HG03103 (cell line): ENCODE measurements at regions not wholly inside any gene's neighbourhood (a gene's known extent, or its start where the extent isn't known, plus 50 kb on each side); places are given as distances from the start of the nearest gene placed in this dataset.

ENCODE experiments used
- ATAC-seq: cut with Tn5 transposase; IDR thresholded peaks from one replicate; pipeline ENCODE4 v1.9.1; 2021; ENCODE audit warnings: low read depth; ENCODE audit not compliant: unreplicated experiment

DNA sequence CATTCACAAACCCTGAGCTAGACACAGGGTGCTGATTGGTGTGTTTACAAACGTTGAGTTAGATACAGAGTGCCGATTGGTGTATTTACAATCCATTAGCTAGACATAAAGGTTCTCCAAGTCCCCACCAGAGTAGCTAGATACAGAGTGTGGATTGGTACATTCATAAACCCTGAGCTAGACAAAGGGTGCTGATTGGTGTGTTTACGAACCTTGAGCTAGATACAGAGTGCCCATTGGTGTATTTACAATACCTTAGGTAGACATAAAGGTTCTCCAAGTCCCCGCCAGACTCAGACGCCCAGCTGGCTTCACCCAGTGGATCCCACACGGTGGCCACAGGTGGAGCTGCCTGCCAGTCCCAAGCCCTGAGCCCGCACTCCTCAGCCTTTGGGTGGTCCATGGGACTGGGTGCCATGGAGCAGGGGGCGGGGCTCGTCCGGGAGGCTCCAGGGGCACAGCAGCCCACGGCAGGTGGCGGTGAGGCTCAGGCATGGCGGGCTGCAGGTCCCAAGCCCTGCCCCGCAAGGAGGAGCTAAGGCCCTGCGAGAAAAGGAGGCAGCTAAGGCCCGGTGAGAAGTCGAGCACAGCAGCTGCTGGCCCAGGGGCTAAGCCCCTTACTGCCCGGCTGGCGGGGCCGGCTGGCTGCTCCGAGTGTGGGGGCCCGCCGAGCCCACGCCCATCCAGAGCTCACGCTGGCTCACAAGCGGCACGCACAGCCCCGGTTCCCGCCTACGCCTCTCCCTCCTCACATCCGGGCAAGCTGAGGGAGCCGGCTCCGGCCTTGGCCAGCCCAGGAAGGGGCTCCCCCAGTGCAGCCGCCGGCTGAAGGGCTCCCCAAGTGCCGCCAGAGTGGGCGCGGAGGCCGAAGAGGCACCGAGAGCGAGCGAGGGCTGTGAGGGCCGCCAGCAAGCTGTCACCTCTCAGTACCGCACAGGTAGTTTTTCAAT, 1039.2 kb upstream of the CDH9 start:
- ATAC-seq = no peak

DNA sequence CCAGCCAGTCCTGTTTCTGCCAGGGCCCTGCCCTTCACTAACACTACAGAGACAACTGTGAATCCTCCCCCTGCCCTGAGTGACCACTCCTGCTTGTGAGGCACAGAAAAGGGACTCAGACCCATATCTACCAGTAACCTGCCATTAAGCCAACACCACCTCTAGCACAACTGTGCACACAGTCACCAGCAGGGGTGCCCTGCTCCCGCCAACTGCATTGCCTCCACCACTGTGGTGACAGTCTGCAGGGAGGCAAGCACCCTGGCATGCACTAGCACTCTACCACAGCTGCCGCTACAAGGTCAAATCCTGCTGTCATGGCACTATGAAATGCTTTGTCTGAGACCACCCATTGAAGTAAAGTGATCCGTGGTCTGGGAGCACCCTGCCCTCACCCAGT, 1028.5 kb upstream of the CDH9 start:
- no peak for ATAC-seq

DNA sequence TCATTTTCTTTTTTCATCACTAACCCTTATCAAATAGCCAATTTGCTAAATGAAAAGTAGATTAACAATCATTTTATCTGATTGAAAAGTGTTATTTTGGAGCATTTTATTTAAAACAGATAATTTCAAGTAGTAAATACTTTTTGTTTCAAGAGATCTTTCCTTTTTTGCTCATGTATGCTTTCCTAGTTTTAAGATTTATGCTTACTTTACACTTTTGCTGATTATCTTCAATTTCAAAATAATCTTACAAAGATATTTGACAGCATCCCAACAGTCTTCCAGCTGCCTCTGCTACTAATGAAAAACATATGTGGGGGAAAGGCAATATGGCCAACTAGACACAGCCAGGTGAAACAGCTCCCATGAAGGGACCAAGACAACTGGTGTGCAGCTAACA, 1027.3 kb upstream of the CDH9 start:
- ATAC-seq = no peak

DNA sequence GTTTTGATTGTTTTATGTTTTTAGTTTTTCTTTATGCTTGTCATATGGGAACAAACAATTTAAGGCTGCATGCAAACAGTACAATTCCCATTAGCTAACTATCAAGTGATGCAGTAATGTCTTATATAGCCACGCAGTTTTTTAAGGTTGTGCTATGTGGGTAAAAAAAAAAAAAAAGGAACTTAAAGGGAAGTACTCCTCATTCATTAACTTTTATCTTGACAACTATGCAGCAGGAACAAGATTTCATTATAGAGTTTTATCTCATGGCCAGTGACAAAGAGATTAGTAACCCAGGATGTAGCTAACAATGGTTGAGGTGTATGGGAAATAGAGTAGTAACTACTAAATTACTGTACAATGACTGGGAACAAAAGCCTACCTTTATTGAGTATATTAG, 1008.2 kb upstream of the CDH9 start:
- ATAC-seq = no peak

DNA sequence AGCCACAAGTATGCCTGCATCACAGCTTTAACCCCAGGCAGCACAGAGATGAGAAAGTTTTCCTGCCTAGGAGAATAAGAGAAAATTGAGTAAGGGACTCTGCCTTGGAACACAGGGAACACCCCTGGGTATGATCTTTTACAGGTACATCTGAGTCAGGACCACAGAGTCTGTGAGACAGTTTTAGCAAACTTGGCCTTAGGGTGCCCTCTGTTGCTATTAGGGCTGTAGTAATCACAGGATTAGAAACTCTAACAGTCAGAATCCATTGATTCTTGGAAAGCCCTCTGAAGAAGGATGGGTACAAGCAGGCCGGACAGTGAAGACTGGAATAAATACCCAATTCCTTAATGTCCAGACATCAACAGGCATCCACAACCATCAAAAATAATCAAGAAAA, 989.5 kb upstream of the CDH9 start:
- no peak for ATAC-seq

DNA sequence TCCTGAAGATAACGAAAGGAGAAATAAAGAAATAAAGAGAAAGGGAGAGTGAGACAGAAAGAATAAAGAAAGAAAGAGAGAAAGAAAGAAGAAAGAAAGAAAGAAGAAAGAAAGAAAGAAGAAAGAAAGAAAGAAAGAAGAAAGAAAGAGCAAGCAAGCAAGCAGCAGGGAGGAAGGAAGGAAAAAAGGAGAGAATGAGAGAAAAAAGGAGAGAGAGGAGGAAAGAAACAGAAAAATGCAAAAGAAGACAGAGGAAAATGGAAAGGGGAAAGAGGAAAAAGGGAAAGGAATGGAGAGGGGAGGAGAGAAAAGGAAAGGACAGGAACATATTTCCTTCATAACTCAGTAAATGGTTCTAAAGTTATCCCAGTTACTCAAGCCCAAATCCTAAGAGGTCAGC, 978.8 kb upstream of the CDH9 start:
- ATAC-seq = no peak

DNA sequence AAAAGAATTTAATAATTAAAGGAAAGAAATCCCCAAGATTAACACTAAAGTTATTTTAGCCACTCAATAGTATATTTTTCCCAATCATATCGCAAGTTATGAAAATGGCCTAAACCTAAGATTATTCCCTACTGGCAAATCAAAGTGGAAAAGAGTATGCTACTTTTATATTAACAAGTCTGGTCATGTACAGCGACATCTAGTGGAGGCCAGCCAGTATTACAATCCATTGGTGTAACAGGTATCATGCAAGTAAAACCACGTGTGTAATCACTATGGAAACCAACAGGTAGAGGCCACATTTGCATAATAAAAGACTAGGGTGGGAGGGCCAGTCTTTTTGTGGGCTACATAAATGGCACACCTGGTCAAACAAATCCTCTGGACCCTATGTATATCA, 976.4 kb upstream of the CDH9 start:
- no peak for ATAC-seq

DNA sequence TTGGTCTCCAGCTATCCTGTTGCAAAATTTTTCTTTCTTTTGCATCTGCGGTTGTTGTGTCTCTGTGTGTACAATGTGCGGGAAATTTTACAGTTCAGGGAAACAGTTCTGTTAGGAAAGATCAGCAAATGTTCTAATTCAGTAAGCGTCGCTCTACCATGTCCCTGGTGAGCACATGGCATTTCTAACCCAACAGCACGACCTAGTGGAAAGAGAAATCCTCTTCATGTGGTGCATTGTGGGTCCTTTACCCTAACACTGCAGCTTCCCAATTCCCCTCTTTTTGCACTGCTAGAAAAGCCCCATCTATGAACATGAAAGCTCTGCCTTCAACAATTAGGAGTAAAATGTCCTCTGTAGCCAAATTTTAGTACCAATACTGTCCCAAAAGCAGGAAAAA, 974.2 kb upstream of the CDH9 start:
- ATAC-seq = no peak

DNA sequence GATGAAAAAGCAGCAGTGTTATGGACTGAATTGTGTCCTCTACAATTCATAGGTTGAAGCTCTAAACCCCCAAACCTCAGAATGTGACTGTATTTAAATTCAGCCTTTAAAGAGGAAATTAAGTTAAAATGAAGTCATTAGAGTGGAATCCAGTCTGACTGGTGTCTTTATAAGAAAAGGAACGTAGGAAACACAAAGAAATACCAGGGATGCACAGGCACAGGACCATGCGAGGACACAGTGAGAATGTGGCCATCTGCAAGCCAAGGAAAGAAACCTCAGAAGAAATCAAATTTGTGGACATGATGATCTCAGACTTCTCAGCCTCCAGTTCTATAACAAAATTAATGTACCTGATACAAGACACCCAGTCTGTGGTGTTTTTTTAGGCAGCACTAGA, 971.2 kb upstream of the CDH9 start:
- ATAC-seq = no peak

DNA sequence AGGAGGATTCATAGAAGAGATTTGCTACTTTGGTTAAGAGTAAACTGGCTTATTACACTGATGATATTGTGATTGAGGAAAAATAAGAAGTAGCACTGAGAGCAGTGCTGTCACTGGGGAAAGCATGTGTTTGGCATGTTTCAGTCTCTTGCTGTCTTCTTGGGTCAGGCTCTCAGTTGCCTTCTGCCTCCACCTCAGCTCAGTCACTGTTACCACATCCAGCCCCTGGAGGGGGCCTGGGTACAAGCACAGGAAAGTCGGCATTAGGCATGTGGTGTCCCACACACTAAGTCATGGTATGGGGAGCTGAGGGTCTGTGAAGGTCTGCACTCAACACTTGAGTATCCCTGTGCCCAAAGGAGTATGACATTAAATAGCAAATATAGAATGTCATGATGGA, 958.3 kb upstream of the CDH9 start:
- no peak for ATAC-seq

DNA sequence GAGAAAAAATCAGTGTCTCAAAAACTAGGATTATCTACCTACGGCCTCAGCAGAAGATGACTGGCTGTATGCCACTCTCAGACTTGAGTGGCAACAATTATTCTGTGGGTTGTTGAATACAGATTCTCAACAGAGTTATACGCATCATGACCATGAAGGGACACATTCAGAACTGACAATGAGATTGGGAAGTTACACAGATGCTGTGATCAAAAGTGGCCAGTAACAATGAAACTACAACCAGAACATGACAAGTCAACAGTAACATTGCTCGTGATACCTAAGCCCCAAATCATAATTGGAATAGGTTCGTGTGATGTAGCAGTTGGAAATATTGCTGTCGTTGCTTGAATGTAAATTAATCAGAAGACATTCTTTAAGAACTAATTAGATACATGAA, 957.5 kb upstream of the CDH9 start:
- ATAC-seq = no peak

DNA sequence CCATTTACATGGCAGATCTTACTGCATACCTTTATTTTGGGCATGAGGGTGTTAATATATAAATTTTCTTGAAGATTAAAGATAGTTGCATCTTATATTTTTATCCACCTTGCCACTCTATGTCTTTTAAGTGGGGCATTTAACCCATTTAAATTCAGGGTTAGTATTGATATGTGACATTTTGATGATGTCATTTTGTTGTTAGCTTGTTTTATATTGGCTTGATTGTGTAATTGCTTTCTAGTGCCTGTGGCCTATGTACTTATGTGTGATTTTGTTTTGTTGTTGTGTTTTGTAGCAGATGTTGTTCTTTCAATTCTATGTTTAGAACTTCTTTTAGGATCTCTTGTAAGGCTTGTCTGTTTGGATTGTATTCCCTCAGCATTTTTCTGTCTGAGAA, 939.9 kb upstream of the CDH9 start:
- ATAC-seq = no peak

DNA sequence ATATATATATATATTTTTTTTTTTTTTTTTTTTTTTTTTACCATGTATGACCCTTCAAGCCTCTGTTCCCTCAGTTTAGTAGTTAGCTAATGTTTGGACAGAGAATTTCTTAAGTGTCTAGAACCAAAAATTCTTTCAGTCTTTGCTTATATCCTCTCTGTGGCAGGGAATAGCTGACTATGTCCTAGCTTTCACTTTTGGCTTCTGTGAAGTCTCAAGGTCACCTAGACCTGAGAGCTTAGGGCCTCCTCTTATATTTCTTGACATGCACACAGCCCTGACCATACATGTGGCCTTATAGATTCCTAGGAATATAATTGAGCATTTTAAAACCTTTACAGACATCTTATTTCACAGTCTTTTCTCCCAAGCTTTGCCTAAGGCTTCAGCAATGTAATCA, 930.8 kb upstream of the CDH9 start:
- no peak for ATAC-seq

DNA sequence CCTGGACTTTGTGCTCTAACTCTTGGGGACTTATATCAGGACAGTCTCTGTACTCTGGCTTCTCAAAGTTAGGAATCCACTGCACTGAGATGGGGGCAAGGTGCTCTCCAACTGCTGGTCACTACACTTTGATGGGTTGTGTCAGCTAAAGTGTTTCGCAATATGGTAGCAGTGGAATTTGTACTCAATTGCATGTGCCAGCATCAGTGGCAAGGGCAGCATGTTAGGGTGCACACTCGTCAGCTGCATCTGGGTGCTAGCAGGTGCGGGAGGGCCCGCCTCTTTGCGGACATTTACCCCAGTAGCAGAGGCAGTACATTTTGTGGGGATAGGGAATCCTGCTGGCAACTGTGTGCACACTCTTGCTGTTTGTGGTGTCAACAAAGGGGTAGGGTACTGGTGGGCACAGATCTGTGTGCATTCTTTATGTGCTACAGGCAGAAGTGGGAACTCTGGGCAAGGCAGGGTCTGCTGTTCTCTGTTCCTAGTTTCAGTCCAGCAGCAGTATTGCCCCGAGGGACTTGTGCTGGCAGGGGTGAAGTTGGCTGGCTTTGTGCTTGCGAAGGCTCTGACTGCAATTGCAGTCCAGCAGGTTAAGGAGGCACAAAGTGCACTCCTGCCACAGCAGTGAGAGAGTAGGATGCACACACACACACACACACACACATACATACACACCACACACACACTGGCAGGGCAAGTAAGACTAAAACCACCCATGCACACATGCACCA, 924.8 kb upstream of the CDH9 start:
- ATAC-seq = no peak

DNA sequence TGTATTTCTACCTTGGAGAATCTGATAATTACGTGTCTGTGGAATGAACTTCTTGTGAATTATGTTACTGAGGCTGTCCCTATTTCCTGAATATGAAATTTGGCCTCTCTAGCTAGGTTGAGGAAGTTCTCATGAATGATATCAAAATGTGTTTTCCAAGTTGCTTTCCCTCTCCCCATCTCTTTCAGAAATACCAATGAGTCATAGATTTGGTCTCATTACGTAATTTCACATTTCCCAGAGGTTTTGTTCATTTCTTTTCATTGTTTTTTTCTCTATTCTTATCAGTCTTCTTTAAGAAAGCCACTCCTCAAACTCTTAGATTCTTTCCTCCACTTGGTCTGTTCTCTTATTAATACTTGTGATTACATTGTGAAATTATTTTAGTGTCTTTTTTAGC, 923.8 kb upstream of the CDH9 start:
- ATAC-seq = no peak

DNA sequence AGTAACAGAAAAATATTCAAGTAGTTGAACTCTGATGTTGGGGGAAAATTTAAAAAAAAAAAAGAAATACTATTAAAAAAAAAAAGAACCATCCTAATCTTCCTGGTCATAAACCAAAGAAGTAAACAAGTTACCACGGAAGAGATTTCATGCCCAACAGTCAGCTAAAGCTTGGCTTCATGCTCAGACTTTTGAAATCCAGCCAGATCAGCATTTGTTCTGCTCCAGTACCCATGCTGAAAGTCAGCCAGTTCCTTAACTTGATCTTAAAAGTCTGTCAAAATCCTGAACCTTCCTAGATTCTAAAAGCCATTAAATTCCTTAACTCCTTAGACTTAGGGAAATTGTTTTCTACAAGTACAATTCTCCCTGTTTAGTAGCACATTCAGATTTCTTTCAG, 908.7 kb upstream of the CDH9 start:
- no peak for ATAC-seq

DNA sequence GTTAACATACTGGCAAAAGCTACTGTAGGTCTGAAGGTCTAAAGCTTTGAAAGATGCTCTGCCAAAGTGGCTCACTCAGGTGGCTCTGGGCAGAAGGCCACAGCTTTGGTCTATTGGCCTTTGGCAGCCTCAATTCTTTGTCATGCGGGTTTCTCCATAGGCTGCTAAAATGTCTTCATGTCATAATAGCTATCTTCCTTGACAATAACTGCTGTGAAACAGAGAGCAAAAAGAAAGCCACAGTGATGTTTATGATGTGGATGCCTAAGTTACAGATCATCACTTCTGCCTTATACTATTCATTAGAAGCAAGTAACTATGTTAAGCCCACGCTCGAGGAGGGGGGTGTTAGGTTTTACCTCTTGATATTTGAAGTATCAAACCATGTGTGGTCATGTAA, 906.1 kb upstream of the CDH9 start:
- no peak for ATAC-seq

DNA sequence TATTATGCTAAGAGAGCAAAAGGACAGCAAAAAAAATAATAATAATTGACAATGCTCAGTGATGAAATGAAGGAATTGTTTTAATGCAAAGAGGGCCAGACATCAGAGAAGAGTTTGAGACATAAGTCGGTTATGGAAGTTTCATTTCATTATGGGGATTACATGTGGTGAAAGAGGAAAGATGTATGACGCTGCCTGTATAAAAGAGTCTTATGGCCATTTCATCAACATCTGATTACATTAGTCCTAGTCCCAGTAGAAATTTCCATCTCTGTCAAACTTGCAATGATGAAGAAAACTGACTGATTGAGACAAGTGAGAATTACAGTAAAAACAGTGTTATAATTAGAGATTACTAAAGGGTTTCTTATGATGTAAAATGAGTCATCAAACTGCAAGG, 900.6 kb upstream of the CDH9 start:
- no peak for ATAC-seq

DNA sequence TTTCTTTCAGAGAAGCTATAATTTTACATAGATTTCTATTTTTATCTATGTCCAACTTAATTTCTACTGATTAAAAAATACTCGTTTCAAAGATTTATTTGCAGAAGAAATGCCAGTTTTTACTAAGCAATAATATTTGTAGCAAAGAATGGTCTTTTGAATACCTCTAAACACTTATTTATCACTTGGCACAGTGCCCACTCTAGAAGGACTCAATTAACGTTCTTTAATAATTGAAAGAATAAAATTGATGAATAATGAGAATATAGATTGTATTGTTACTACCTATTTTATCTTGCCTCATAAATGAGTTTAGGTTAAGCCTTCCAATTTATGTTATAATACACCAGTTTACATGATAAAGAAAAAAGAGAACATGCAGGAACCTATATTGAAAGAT, 889.7 kb upstream of the CDH9 start:
- no peak for ATAC-seq

DNA sequence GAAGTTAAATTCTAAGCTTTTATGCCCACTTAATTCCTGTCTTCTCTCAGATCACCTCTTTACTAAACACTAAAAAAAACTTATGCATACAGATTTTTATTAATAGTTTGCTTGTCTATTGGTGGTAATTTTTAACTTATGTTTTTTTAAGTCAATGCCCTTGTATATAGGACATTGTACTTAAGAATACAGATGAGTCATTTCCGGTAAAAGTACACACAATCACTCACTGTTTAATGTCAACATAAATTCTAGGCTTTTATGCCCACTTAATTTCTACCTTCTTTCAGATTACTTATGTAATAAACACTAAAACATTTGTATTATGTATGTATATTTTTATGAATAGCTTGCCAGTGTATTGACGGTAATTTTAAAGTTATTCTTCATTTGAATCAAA, 872.8 kb upstream of the CDH9 start:
- ATAC-seq = no peak

DNA sequence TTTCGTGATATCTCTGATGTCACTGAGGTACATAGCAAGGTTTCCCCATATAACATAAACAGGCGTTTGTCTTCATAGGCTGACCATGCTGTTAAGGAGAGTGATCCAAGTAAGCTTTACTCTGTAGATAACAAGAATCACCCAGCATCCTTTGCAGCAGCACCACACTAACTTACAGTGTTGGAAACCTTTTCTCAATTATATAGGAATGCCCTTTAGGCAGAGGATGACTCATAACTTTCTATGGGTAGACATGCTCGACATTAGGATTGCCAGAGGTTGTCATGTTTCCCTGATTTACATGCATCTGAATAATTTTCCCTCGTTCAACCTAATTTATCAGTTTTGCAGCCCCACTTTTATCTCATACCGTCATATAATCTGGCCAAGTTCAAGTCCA, 870.0 kb upstream of the CDH9 start:
- ATAC-seq = no peak

DNA sequence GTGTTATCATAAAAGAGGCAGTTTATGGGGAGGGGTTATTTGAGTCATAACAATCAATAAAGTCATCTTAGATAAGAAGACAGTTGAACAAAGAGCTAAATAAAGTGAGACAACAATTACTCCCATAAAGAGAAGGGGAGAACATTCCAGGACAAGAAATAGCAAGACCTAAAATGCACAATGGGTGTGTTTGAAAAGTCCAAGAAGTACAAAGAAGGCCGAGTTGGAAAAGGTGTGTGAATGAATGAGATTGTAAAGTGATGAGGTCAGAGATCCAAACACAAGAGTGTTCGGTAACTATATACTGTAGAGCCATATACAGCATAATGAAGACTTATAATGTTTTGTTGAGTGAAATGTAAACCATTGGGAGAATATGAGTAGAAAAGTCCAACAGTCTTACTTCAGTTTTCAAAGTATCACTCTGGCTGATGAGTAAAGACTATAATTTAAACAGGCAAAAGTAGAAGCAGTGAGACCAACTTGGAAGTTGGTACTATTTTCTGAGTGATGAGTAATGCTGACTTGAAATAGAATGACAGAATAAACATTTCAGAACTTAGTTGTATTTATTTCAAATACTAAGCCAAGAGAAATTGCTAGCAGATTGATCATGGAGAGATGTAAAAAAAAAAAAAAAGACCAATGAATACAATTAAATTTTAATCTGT, 868.7 kb upstream of the CDH9 start:
- no peak for ATAC-seq
